ENCODE measurements at regions not wholly inside any gene's neighbourhood (a gene's known extent, or its start where the extent isn't known, plus 50 kb on each side); places are given as distances from the start of the nearest gene placed in this dataset.

GRCh38 chr3:150213577-150213976 is 194.5 kb upstream of the TSC22D2 start:
- no peak for DNase-seq

- no peak for DNase-seq
Measured at GRCh38 chr3:150210461-150211110, 197.5 kb upstream of the TSC22D2 start.

- no peak for DNase-seq
Measured at GRCh38 chr3:150203273-150203672, 204.8 kb upstream of the TSC22D2 start.

GRCh38 chr3:150202711-150203110 is 205.4 kb upstream of the TSC22D2 start:
- no peak for DNase-seq

DNA sequence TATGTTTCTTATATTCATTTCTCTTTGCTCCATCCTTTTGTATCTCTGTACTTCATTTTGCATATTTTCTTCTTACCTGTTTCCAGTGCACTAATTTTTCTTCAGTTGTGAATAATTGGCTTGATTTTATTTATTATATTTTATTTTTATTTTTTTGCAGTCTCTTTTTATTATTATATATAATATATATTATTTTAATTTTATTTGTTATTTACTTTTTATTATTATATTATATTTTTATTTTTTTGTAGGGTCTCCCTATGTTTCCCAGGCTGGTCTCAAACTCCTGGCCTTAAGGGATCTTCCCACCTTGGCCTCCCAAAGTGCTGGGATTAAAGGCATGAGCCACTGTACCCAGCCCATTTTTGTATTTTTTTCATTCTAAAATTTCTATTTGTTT is 213.1 kb upstream of the TSC22D2 start:
- DNase-seq: no peak

- DNase-seq: no peak
Measured at GRCh38 chr3:150194513-150194912, 213.6 kb upstream of the TSC22D2 start.

- peak; percentile 38 for DNase-seq
Measured at GRCh38 chr3:150184426-150185071, 213.9 kb upstream of the PFN2 start.

DNA sequence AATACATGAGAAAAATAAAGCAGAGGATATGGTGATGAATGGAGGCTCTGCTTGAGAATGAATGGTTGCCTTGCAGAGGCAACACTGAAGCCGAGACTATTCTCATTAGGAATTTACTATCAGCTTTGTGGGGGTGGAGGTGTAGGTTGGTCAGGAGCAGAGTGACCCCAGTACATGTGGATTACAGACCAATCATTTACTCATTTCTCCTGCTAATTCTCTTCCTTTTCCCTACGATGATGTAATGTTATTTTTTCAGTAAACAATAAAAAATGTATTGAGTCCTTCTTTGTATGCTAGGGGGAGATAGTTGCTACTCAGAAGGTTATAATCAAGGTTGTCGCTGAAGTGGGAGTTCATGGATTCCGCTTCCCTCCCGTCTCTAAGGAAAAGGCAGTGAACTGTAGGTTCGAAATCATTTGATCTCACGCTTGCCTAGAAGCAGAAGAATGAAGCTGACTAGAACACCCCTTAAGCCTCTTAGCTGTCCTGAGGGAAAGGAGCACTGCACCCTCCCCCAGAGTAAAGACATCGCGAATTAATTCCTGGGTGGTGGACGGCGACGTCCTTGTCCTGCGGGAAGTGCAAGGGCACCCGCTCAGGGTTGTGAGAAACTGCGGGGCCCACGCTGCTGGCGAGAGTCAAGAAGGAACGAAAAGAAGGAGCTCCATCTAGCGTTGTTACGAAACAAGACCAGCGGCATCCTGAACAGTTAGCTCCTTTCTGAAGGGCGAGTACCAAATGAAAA is 213.2 kb upstream of the PFN2 start:
- DNase-seq: peak; percentile 89

DNA sequence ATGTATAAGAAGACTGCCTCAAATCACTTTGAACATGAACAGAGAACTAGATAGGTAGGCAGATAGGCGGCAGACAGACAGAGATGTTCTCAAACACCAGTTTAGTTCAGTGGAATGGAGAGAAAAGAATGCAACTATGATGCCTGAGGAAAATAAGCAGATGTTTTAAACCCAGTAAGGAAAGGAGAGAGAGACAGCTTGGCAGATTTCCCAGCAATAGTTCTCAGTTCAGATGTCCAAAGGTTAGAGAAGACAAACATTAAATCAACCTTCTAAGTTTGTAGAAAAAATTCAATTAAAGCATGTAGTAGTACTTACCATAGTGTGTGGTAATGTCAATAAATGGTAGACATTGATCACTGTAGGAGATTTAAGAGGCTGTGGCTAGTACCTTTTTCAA is 209.6 kb upstream of the PFN2 start:
- DNase-seq: peak; percentile 88

DNA sequence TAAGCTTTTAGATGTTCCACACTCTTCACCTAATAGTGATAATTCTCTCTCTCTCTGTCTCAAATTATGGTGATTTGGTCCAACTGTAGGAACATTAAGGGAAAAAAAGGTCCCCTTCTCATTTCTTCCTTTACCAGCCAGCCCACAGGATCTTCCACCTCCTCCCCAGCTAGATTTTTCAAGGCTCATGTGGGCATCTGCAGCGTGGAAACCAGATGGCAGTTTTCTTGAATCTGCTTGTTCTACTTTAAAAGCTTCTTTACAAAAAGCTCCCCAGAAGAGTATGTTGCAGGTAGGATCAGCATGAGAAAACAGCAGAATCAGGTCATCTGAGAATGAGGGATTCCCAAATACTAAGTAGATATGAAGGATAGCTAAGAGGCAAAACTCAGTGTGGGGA is 208.6 kb upstream of the PFN2 start:
- no peak for DNase-seq

GRCh38 chr3:150177673-150178381 is 207.1 kb upstream of the PFN2 start:
- DNase-seq: peak; percentile 75

GRCh38 chr3:150174179-150174578 is 203.5 kb upstream of the PFN2 start:
- DNase-seq: no peak

DNA sequence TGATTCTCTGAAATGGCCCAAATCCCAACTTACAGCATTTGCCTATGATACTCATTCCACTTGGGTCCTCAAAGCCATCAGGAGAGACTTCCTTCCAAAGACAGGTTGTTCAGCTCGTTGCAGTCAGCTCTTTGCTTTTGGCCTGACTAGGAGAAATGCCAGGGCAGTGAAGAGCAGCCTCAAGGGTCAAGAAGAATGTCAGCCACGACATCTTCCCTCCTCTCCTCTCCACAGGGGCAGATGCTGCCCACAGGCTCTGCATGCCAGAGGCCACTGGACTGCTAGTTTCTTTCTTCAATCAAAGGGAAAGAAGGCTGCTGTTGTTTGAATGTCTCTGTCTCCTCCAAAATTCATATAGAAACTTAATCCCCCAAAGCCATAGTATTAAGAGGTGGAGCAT is 201.7 kb upstream of the PFN2 start:
- DNase-seq: no peak

- no peak for DNase-seq
Measured at GRCh38 chr3:150170852-150171520, 200.3 kb upstream of the PFN2 start.

GRCh38 chr3:150169330-150169940 is 198.7 kb upstream of the PFN2 start:
- DNase-seq: no peak

DNA sequence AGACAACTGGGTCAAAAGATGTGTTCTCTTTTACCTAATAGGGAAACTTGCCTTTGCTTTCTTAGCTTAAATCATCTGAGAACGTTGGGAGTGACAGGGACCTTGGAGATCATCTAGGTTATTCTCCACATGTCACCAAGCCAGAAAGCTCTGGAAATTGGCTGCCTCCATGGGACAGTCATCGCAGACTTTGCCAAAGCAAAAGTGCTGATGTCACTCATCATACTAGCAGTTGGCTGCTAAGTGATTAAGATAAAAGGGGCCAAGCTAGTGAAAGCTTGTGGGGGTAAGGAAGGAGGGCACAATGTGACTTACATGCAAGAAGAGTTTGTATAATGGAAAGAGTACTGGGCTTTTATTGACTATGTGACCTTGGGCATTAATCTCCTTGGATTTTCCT is 198.0 kb upstream of the PFN2 start:
- peak; percentile 31 for DNase-seq

- no peak for DNase-seq
Measured at GRCh38 chr3:150165396-150166094, 194.8 kb upstream of the PFN2 start.

DNA sequence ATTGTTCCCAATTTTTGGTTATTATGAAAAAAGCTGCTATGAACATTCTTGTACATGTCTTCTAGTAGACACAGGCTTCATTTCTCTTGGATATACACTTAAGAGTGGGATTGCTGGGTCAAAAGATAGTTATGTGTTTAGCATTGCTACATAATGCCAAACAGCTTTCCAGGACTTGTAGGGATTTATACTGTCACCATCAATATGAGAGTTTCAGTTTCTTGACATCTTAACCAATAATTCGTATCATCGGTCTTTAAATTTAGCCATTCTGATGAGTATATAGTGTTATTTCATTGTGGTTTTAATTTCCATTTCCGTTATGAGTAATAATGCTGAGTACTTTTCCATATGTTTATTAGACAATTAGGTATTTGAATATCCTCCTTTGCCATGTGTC is 190.3 kb upstream of the PFN2 start:
- no peak for DNase-seq

DNA sequence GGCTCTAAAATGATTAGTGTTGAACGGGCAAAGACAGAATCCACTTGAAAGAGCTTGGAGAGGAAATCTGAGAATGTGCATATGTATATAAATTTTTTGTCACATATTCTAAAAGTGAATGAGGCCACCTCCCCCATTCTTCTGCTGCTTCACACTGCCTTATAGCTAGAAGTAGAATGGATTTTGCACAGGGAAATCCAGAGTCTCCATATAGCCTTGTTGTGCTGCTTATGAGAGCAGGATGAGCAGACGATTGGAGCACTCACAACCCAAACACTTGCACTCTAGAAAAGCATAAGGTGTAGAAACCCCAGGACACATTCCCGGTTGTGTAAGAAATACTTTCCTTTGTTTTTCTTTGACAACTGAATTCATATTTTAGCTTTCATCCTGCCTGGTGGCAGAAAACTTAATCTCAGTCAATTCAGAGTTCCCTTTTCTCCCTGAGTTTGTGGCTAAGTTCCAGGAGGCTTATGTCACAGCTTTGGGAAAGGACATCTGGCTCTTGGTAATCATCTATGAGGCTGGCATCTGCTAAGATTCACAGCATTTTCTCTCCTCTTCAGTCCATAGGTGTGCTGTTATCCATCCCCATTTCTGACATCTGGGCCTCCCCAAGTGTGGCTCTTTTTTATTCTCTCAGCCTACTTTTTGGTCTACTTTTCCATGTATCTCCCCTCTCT is 188.4 kb upstream of the PFN2 start:
- DNase-seq: peak; percentile 56

DNA sequence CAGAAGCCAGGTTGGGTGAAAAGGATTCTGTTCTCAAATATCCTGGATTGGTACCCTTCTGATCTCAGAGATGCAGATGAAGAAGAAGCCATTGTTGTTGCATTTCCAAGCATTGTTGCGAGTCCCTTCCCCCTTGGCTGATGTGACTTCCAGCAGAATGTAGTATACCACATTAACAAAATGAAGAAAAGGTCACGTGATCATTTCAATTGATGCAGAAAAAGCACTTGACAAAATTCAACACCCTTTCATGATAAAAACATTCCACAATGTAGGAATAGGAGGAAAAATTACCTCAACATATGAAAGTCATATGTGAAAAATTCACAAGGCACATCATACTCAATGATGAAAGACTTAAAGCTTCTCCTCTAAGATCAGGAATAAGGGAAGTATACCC is 181.9 kb upstream of the PFN2 start:
- DNase-seq: no peak

GRCh38 chr3:150150633-150151032 is 179.9 kb upstream of the PFN2 start:
- peak; percentile 34 for DNase-seq
